HG03342 (cell line): ENCODE measurements at regions not wholly inside any gene's neighbourhood (a gene's known extent, or its start where the extent isn't known, plus 50 kb on each side); places are given as distances from the start of the nearest gene placed in this dataset.

Experiments used
- ATAC-seq: cut with Tn5 transposase; IDR thresholded peaks from one replicate; pipeline ENCODE4 v1.9.1; 2021; ENCODE audit warnings: mild to moderate bottlenecking, moderate library complexity; ENCODE audit not compliant: unreplicated experiment

DNA sequence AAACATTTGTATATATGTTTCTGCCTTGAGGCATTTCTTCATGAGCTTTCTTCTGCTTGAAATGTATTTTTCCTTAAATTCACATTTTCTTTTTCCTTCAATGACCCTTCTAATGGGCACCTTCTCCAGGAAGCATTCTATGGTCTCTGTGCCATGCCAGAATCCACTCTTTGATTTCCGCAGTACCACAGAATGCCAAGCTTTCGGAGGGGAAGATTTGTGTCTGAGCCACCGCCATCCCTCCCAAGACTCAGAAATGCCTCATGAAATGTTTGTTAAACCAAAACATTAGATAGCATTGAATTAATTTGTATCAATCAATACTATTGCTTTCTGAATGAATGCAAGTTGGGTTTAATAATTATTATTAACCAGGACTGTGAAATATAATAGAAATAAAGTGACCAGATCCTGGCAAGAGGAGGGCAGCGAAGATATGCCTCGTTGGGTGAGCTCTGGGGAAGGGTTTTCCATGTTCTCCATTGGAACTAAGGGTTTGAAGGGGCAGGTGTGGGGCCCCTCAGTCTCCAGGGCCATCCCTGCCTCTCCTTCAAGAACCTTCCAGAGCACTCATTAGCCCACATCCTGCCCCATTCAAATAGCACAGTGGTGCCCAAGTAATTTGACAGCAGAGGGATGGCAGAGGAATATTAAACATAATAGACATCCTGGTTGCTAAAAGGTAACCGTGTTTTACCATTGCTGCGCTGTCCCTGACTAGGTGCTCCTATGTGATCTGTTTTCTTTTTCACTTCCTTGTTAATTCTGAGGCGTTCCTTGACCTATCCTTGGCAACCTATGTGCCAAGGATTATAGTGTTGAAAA is 189.6 kb downstream of the MYCN start:
- ATAC-seq: no peak

DNA sequence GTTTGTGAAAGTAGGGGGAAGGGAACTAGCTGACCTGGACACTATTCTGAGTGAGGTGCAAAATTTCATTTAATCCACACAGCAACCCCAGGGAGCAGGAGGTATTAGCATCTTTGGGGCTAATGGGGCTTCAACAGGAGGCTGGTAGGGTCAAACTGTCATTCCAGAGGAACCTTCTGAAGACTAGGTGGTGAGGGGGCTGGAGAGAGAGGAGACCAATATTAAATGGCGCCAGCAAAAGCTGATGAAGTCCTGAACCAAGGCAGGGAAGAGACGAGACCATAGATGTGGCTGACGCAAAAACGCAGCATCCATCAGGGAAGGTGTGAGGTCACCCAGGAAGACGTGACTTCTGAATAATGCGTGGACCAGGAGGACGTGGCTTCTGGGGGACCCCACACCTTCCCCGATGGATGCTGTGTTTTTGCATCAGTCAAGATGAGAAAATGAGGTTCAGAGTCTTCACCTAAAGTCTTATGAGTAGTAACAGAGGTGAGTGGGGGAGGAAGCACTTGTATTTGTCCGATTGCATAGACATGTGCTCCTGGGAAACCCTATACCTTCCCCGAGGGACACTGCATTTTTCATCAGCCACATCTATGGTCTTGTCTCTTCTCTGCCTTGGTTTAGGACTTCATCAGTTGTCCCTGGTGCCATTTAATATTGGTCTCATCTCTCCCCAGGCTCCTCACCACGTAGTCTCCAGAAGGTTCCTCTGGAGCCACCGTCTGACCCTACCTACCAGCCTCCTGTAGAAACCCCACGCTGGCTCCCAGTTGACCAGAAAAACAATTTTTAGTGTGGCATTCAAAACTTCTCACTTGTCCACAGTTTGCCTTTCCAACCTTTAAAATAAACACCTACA is 188.6 kb downstream of the MYCN start:
- no peak for ATAC-seq

DNA sequence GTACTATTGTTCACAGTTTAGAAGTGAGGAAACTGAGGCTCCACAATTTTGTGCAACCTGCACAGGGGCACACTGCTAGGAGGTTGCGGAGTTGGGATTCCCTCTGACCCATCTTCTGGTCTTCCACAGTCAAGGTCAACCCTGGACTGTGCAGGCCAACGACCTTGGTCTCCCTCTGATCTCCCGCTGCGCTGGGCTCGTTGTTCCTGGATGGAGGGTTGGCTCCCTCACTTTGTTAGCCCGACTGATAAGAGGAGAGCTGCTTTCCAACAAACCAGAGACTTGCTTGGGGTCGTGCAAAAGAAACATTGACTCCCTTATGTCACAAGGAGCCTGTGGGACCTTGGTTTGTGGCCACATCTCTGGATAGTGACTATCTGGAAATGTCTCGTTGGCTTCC is 187.6 kb downstream of the MYCN start:
- no peak for ATAC-seq

DNA sequence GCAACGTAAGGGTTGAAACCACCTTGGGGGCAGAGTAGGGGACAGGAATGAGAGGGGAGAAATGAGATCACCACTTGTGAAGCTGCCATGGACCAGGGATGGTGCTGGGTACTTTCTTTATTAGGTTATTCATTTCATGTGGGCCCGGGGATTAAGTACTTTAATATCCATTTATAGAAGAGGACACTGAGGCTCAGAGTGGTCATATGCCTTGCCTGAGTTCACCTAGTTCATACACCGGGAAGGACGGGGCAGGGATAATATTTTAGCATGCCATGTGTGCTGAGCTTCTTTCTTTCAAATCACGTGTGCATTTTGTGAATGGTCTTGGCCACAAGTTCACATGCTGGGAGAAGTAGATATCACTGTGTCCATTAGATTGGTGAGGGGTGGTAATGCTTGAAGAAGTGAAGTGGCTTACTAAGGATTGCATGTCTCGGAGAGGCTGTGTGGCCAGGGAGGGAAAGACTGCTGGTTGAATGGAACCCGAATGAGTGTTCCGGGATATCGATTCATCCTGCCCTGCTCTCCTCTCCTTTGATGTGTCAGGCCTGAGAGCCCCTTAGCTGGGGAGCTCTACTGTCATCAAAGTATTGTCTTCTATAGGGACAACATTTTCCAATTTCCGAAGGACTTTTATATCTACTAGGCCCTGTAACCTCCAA is 187.1 kb downstream of the MYCN start:
- no peak for ATAC-seq

DNA sequence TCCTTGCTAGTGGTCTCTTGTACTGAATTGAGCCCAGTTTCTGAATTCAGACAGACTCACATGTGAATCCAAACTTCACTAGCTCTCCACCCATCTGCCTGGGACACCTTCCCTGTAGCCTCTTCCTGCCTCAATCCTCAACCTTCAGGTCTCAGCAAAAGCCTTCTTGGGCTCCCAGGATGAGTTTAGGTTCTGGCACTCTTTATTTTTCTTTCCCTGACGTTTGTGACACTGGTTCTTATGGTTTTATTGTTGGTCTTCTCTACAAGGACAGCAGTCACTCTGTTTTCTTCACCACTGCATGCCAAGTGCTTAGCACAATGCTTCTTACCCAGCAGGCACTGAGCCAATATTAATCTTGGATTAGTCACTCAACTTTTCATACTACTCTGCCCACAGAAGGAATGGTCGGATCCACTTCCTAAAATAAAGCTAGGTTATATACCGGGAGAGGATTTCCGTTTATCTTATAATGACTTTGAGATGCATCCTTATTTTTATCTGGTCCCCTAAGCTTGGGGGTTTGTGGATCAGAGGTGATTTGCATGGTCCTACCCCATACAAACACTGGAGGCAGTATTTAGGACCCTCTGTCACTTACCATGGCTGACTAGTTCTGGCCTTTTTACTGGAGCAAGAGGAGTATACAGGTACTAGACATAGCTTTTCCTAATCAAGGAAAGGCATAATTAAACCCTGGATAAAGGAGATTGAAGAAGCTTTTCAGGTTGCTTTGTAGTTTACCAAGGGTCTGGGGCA is 186.3 kb downstream of the MYCN start:
- no peak for ATAC-seq

DNA sequence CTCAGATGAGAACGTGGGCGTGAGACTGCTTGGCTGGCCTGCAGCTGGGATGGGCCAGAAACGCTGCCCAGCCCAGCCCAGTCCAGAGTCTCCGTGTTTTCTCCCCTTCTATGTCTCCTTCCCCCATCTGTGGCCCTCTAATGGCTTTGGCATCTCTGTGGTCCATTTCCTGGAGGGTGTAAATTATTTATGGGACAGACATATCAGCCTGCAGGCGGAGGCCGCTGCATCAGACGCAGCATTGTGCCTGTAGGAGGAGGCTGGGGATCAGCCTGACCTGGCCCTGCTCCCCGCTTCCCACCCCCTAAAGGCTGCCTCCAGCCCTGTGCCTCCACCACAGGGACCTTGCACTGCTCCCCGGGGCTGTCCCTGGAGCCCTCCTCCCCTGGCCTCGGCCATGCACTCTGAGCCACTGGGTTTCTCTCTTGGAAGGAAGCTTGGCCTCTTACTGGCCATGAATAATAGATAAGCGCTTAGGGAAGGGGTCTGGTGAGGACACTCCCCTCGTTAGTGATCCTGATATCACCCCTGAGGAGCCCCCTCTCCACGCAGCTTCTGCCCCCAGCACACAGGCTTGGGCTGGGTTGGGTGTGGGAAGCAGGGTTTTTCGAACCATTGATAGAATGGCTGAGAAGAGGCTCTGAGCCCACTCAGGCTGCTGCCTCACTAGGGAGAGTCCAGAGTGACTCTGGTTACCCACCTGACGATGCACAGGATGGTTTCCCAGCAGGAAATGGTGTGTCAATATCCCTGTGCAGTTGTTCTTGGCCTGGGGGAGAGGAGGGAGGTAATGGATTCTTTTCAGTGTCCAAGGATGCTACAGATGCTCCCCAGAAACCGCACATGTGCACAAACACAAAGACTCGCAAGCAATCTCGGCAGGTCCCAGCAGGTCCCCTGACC is 185.5 kb downstream of the MYCN start:
- ATAC-seq: no peak

DNA sequence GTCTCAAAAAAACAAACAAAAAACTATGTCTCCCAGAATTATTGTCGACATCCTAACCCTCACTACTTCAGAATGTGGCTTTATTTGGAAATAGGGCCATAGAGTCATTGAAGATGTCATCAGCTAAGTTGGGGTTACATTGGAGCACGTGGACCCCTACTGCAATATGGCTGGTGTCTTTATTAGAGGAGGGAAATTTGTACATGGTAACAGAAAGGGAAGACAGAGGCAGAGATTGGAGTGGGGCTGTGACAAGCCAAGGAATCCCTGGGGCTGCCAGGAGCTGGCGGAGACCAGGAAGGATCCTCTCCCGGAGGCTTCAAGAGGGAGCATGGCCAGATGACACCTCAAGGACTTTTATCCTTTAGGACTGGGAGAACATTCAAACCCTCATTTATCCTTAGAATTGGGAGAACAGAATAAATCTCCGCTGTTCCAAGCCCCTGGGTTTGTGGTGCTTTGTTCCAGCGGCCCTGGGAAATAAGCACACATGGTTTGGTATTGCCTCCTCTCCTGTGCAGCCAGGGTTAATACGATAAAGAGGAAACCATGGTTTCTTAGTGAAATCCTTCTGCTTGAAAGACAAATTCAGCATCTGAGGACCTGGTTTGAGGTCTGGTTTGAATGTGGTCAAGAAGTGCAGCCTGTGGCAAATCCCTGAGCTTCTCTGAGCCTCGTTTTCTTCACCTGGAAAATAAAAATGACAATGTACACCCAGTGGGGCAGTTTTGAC is 184.7 kb downstream of the MYCN start:
- no peak for ATAC-seq

DNA sequence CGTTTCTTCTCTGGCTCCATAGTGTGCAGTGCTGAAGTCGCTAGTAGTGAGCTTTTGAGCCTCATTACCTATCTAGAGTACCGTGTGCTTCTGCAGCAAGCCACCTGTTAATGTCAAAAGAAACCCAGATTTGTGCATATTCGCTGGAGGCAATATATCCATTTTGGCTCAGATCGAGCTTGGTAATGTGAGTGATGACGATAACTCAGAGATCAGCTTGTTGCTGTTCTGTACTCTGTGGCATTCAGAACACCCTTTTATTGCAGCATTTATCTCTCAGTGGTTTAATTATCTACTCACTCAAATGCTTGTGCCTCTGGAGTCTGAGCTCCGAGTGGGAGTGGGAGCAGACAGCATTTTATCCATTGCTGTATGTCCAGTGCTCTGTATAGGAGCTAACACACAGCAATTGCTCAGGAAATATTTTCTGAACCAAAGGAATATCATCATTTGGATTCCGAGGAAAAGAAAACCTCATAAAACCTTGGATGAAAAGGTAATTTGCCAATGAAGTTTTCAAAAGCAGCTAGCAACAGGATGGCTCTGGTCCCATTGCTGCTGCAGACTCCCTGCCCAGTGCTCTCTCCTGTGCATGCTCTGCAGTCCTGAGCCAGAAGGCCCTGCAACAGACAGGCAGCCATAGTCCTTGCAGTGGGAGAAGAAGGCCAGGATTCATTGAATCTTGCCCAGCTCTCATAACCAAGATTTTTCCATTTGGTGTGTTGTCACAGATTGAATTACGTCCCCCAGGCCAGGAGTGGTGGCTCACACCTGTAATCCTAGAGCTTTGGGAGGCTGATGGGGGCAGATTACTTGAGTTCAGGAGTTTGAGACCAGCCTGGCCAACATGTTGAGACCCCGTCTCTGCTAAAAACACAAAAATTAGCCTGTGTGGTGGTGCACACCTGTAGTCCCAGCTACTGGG is 183.8 kb downstream of the MYCN start:
- ATAC-seq: no peak

DNA sequence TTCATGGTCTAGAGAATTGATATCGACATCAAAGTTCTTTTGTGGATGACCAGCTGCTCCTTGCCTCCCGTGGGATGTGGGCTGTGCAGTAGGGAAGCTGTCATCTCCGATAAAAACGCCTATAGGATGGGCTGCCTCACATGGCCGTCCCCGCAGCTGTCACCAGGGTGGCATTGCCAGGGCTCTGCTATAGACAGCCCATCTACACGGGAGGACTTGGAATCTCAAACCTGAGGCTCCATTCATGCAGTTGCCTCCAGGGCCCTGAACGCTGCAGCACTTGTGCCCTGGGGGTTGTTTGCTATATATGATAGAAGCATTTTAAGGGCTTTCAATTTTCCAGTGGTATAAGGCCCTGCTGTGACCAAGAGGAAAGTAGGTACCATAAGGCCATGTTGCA is 183.1 kb downstream of the MYCN start:
- ATAC-seq: no peak

DNA sequence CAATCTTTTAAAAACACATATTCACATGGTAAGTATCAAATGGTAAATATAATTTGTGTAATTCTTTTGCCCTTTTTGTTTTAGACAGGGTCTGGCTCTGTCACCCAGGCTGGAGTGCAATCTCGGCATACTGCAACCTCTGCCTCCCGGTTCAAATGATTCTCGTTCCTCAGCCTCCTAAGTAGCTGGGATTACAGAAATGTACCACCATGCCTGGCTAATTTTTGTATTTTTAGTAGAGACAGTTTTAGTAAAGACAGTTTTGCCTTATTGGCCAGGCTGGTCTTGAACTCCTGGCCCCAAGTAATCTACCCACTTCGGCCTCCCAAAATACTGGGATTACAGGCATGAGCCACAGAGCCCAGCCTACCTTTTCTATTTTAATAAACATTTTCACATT is 182.2 kb downstream of the MYCN start:
- ATAC-seq: no peak

DNA sequence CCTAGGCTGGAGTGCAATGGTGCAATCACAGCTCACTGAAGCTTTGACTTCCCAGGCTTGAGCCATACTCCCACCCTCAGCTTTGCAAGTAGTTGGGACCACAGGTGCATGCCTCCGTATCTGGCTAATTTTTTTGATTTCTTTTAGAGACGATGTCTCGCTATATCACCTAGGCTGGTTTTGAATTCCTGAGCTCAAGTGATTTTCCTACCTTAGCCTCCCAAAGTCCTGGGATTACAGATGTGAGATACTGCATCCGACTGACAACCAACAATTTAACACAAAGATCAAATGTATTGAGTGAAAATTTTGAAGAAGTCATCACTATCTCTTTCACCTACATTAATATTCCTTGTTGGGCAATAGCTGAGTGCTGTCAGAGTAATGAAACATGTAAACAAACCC is 181.6 kb downstream of the MYCN start:
- no peak for ATAC-seq

DNA sequence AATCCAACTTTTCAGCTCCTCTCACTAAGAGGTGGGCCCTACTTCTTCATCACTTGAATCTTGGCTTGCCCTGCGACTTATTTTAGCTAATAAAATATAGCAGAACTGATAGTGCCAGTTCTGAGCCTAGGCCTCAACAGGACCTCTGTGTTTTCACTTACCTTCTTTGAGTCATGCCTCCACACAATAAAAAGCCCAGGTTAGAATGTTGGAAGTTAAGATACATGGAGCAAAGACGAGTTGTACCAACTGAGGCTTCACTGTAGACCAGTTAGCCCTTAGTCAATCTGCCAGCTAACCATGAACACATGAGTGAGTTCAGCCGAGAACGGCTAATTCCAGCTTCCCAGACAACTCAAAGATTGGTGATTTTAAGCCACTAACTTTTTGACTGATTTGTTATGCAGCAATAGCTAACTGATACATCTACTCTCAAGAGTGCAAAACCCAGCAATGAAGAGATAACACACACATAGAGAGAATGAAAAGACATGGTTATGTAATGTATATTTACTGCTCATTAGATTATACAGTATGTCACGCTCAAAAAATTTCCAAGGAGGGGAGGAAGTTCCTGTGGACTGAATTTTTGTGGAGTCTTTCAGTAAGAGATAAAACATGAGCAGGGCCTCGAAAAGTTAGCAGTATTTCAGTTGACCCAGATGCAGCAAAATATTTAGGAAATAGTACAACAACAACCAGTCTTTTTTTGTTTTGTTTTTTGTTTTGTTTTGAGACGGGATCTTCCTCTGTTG is 181.1 kb downstream of the MYCN start:
- no peak for ATAC-seq

DNA sequence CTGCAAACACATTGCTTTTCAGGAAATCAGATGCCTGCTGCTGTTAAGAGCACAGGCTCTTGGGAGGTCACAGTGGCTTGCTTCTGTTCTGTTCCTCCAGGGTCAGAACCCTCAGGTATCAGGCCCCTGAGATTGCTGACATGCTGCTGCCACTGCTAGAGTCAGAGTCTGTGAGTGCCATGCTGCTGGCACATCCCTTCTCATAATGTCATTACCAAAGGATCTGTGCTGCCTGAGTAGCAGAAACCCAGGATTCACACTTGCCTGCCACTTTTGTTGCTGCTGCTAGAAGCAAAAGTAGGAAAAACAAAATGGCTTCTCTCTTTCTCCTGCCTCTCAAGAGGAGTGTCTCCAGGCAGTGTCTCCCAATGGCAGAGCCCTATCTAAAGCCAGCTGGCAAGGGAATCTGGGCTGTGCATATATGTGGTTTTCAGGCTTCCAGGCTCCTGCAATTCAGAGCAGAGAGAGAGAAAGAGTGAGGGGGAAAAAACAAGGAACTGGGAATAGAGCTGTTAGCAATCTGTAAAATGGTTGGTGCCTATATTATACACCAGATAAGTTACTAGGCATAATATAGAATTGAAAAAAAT is 180.3 kb downstream of the MYCN start:
- no peak for ATAC-seq

DNA sequence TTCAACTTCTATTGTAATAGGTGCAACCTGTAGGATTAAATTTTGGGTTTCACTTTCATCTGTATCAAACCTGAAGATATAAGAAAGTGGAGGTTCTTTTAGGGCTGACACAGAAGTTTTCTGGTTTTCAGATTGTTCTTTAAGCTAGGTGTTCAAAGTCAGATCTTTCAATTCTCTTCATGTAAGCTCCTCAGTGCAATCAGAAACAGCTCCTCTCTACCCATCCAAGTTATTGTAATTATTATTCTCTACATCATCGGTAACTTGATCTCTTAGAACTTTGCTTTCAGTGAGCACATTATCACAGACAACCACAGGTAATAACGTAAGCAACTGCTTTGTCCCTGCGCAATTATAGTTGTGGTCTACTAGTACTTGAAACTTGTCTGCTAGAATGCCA is 179.4 kb downstream of the MYCN start:
- ATAC-seq: no peak

DNA sequence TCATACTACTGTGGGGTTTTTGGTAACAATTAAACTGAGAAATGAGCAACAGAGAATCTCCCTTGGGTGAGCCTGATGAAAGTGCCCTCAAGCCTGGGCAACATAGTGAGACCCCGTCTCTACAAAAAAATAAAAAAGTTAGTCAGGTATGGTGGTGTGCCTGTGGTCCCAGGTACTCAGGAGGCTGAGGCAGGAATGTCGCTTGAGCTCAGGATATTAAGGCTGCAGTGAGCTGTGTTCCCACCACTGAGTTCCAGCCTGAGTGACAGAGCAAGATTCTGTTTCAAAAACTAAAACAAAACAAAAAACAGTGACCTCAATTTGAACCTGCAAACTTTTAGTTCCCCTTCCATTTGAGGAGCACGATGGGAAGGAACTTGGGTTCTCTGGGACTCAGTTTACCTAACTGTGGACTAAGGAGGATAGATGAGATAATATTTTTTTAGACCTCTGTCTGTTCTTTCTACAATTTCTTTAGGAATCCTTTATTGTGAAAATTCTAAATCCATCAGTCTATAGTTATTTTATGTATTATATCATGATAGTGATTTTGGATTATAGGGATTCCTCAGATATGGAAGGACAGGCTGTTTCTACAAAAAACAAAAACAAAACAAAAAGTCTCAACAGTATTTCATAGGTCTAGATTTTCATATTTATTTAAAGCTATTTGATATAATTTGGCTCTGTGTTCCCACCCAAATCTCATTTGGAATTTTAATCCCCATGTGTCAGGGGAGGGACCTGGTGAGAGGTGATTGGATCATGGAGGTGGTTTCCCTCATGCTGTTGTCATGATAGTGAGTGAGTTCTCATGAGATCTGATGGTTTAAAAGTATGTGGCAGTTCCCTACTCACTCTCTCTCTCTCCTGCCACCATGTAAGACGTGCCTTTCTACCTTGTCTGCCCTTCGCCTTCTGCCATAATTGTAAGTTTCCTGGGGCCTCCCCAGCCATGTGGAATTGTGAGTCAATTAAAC is 178.6 kb downstream of the MYCN start:
- ATAC-seq: no peak
